Hepatocyte (in vitro differentiated cells): ENCODE measurements at regions not wholly inside any gene's neighbourhood (a gene's known extent, or its start where the extent isn't known, plus 50 kb on each side); places are given as distances from the start of the nearest gene placed in this dataset.

Experiments used
- DNase-seq: peaks from one replicate; pipeline ENCODE4 v3.0.0-alpha.2; 2016; ENCODE audit warnings: low spot score
- H2AFZ ChIP-seq: fragments of 200-600 bp; sonication (generic); 2 replicates; pipeline ENCODE4 v1.6.0; 2016; ENCODE audit warnings: antibody characterized with exemption, mild to moderate bottlenecking
- H3K27ac ChIP-seq: fragments of 200-600 bp; sonication (generic); 2 replicates; pipeline ENCODE4 v1.5.1; 2016; ENCODE audit warnings: mild to moderate bottlenecking
- H3K27me3 ChIP-seq: fragments of 200-600 bp; sonication (generic); 2 replicates; pipeline ENCODE4 v1.6.1; 2016
- H3K36me3 ChIP-seq: fragments of 200-600 bp; sonication (generic); replicated peaks from 2 replicates; pipeline ENCODE4 v1.5.1; 2016; ENCODE audit warnings: low read depth; ENCODE audit not compliant: insufficient read depth
- H3K4me1 ChIP-seq: fragments of 200-600 bp; sonication (generic); 2 replicates; pipeline ENCODE4 v1.5.1; 2016; ENCODE audit warnings: mild to moderate bottlenecking, moderate library complexity; ENCODE audit not compliant: insufficient read depth
- H3K4me2 ChIP-seq: fragments of 200-600 bp; sonication (generic); 2 replicates; pipeline ENCODE4 v1.6.0; 2016
- H3K4me3 ChIP-seq: fragments of 200-600 bp; sonication (generic); 2 replicates; pipeline ENCODE4 v1.5.1; 2016; ENCODE audit warnings: mild to moderate bottlenecking
- H3K79me2 ChIP-seq: fragments of 200-600 bp; sonication (generic); 2 replicates; pipeline ENCODE4 v1.6.0; 2017; ENCODE audit warnings: mild to moderate bottlenecking
- H3K9me2 ChIP-seq: fragments of 200-600 bp; sonication (generic); replicated peaks from 2 replicates; pipeline ENCODE4 v1.6.0; 2017; ENCODE audit warnings: mild to moderate bottlenecking; ENCODE audit not compliant: insufficient read depth
- H3K9me3 ChIP-seq: fragments of 200-600 bp; sonication (generic); 2 replicates; pipeline ENCODE4 v1.5.1; 2016; ENCODE audit warnings: low read depth, mild to moderate bottlenecking
- H4K20me1 ChIP-seq: fragments of 200-600 bp; sonication (generic); 2 replicates; pipeline ENCODE4 v1.6.0; 2016; ENCODE audit warnings: mild to moderate bottlenecking; ENCODE audit not compliant: insufficient read depth, poor library complexity, severe bottlenecking
- CTCF ChIP-seq: fragments of 200-600 bp; sonication (generic); IDR thresholded peaks from 2 replicates; pipeline ENCODE4 v1.5.1; 2016; ENCODE audit warnings: antibody characterized with exemption, mild to moderate bottlenecking; ENCODE audit not compliant: poor library complexity
- EZH2 ChIP-seq: fragments of 200-600 bp; sonication (generic); IDR thresholded peaks from 2 replicates; pipeline ENCODE4 v1.6.1; 2016; ENCODE audit warnings: antibody characterized with exemption, mild to moderate bottlenecking, borderline replicate concordance
- EZH2phosphoT487 ChIP-seq: fragments of 200-600 bp; sonication (generic); IDR thresholded peaks from one replicate; pipeline ENCODE4 v1.6.1; 2018; ENCODE audit warnings: antibody characterized with exemption, mild to moderate bottlenecking, low read depth, moderate library complexity; ENCODE audit not compliant: unreplicated experiment, severe bottlenecking
- WGBS: methylation state at CpG from one replicate; pipeline ENCODE4 v1.1.6; 2016; ENCODE audit warnings: low lambda C conversion rate; ENCODE audit errors: missing lambda C conversion rate; 5-methylcytosine and 5-hydroxymethylcytosine counted together

GRCh38 chr11:23569547-23569946 lies 709.3 kb upstream of the CCDC179 start:
- H3K27me3 ChIP-seq: no peaks in the 10 kb centered on the region
- no peak for TF ChIP-seq EZH2phosphoT487
- no peak for TF ChIP-seq CTCF
- no peak for TF ChIP-seq EZH2
- H3K27ac ChIP-seq: no peak overlapping the region
- WGBS: 83% methylated on average over 3 of the region's 3 CpGs
- no peaks in the 10 kb centered on the region for H3K4me1 ChIP-seq
- no peak overlapping the region for H3K4me2 ChIP-seq
- H2AFZ ChIP-seq: no peak overlapping the region
- H3K4me3 ChIP-seq: no peak overlapping the region
- no peaks in the 10 kb centered on the region for H3K9me3 ChIP-seq
- H3K9me2 ChIP-seq: no peaks in the 10 kb centered on the region
- no peaks in the 10 kb centered on the region for H3K36me3 ChIP-seq
- H3K79me2 ChIP-seq: no peaks in the 10 kb centered on the region
- H4K20me1 ChIP-seq: no peaks in the 10 kb centered on the region
- no peak for DNase-seq

GRCh38 chr11:23570828-23571227 lies 710.6 kb upstream of the CCDC179 start:
- H3K9me2 ChIP-seq: no peaks in the 10 kb centered on the region
- no peak overlapping the region for H3K4me2 ChIP-seq
- H3K27ac ChIP-seq: no peak overlapping the region
- no peak overlapping the region for H2AFZ ChIP-seq
- H3K36me3 ChIP-seq: no peaks in the 10 kb centered on the region
- H3K9me3 ChIP-seq: no peaks in the 10 kb centered on the region
- H3K79me2 ChIP-seq: no peaks in the 10 kb centered on the region
- no peaks in the 10 kb centered on the region for H4K20me1 ChIP-seq
- H3K4me3 ChIP-seq: no peak overlapping the region
- no peak for DNase-seq
- no peaks in the 10 kb centered on the region for H3K4me1 ChIP-seq
- TF ChIP-seq EZH2 (no peak), EZH2phosphoT487 (no peak), CTCF (no peak)
- H3K27me3 ChIP-seq: no peaks in the 10 kb centered on the region

- Histone ChIP-seq H3K4me3 (no peak overlapping the region), H3K4me2 (no peak overlapping the region), H2AFZ (no peak overlapping the region), H3K9me2 (no peaks in the 10 kb centered on the region), H3K36me3 (no peaks in the 10 kb centered on the region), H4K20me1 (no peaks in the 10 kb centered on the region), H3K4me1 (no peaks in the 10 kb centered on the region), H3K79me2 (no peaks in the 10 kb centered on the region), H3K27me3 (no peaks in the 10 kb centered on the region), H3K9me3 (no peaks in the 10 kb centered on the region), H3K27ac (no peak overlapping the region)
- DNase-seq: no peak
- TF ChIP-seq CTCF (no peak), EZH2phosphoT487 (no peak), EZH2 (no peak)
- 78% methylated on average over 1 of the region's 1 CpG for WGBS
These were observed 713.2 kb upstream of the CCDC179 start for GRCh38 chr11:23573429-23573828.

- TF ChIP-seq EZH2phosphoT487 (no peak), CTCF (no peak), EZH2 (no peak)
- no peak for DNase-seq
- Histone ChIP-seq H3K4me3 (no peak overlapping the region), H3K4me1 (no peaks in the 10 kb centered on the region), H3K79me2 (no peaks in the 10 kb centered on the region), H3K4me2 (no peak overlapping the region), H3K9me2 (no peaks in the 10 kb centered on the region), H3K27me3 (no peaks in the 10 kb centered on the region), H3K27ac (no peak overlapping the region), H2AFZ (no peak overlapping the region), H3K9me3 (no peaks in the 10 kb centered on the region), H4K20me1 (no peaks in the 10 kb centered on the region), H3K36me3 (no peaks in the 10 kb centered on the region)
- WGBS: 77% methylated on average over 3 of the region's 3 CpGs
These were observed 713.9 kb upstream of the CCDC179 start for GRCh38 chr11:23574149-23574548.
